22Rv1 (cell line): ENCODE measurements at regions not wholly inside any gene's neighbourhood (a gene's known extent, or its start where the extent isn't known, plus 50 kb on each side); places are given as distances from the start of the nearest gene placed in this dataset.

Source experiments
- H3K27ac ChIP-seq: fragments of 450-650 bp; 2 replicates; pipeline ENCODE4 v1.5.1; 2017
- CTCF ChIP-seq: fragments of 450-650 bp; IDR thresholded peaks from 2 replicates; pipeline ENCODE4 v1.5.1; 2017; ENCODE audit warnings: mild to moderate bottlenecking
- ZFX ChIP-seq: fragments of 450-650 bp; IDR thresholded peaks from 2 replicates; pipeline ENCODE4 v1.6.1; 2017; ENCODE audit warnings: antibody characterized with exemption, borderline replicate concordance

GRCh38 chr9:81195206-81195605, 494.1 kb downstream of the TLE1 start:
- H3K27ac ChIP-seq: no peak overlapping the region

GRCh38 chr9:81193362-81194339, 495.7 kb downstream of the TLE1 start:
- TF ChIP-seq CTCF (no peak), ZFX (no peak)

More at GRCh38 chr9:81195206-81195605, 494.1 kb downstream of the TLE1 start:
- TF ChIP-seq ZFX: no peak
- no peak for TF ChIP-seq CTCF

GRCh38 chr9:81191222-81191621, 498.1 kb downstream of the TLE1 start:
- TF ChIP-seq CTCF (no peak), ZFX (no peak)
- H3K27ac ChIP-seq: no peak overlapping the region

More at GRCh38 chr9:81193362-81194339, 495.7 kb downstream of the TLE1 start:
- H3K27ac ChIP-seq: no peak overlapping the region

GRCh38 chr9:81190659-81191058, 498.7 kb downstream of the TLE1 start:
- no peak for TF ChIP-seq ZFX
- TF ChIP-seq CTCF: no peak
- no peak overlapping the region for H3K27ac ChIP-seq

GRCh38 chr9:81183761-81184160, 505.6 kb downstream of the TLE1 start:
- TF ChIP-seq ZFX: no peak
- no peak for TF ChIP-seq CTCF
- H3K27ac ChIP-seq: no peak overlapping the region

GRCh38 chr9:81182431-81182830, 506.9 kb downstream of the TLE1 start:
- TF ChIP-seq CTCF: no peak
- TF ChIP-seq ZFX: no peak
- no peak overlapping the region for H3K27ac ChIP-seq

GRCh38 chr9:81174023-81174422, 515.3 kb downstream of the TLE1 start:
- TF ChIP-seq CTCF (no peak), ZFX (no peak)
- no peak overlapping the region for H3K27ac ChIP-seq
